PC-9 (cell line): ENCODE measurements at regions not wholly inside any gene's neighbourhood (a gene's known extent, or its start where the extent isn't known, plus 50 kb on each side); places are given as distances from the start of the nearest gene placed in this dataset.

Source experiments
- BruUV-seq: library from RNA; stranded (reverse); fragments of 400-500 nt; replicated peaks from 2 replicates; lab custom pipeline; 2021; lab: Mats Ljungman, UMichigan
- CTCF ChIA-PET: fragments of 300-600 bp; sonication (Branson Sonifier 250); formaldehyde crosslinking; loops from one replicate; lab custom pipeline; 2022; ENCODE audit warnings: antibody characterized with exemption; lab: Charles Lee
- POLR2A ChIA-PET: fragments of 300-600 bp; sonication (Branson Sonifier 250); formaldehyde crosslinking; loops from one replicate; lab custom pipeline; 2022; ENCODE audit warnings: antibody characterized with exemption; ENCODE audit not compliant: unreplicated experiment; lab: Charles Lee
- DNase-seq, 2 experiments: peaks; one replicate each; pipeline versions ENCODE4 v3.0.0 to v3.0.0-alpha.2; 2015 to 2022; ENCODE audit warnings: mixed read lengths in 1 of 2
- H2AFZ ChIP-seq: fragments of 200-600 bp; sonication (generic); 2 replicates; pipeline ENCODE4 v1.8.1; 2017; ENCODE audit warnings: antibody characterized with exemption
- H3F3A ChIP-seq: fragments of 200-600 bp; sonication (generic); 2 replicates; pipeline ENCODE4 v1.8.1; 2017; ENCODE audit warnings: antibody characterized with exemption, mild to moderate bottlenecking, low read depth; ENCODE audit not compliant: insufficient read depth
- H3K27ac ChIP-seq: fragments of 200-600 bp; sonication (generic); 2 replicates; pipeline ENCODE4 v1.6.1; 2016; ENCODE audit warnings: mixed run types
- H3K27me3 ChIP-seq: fragments of 200-600 bp; sonication (generic); 2 replicates; pipeline ENCODE4 v1.6.1; 2016; ENCODE audit warnings: low read depth, mixed run types; ENCODE audit not compliant: insufficient read depth
- H3K36me3 ChIP-seq: fragments of 200-600 bp; sonication (generic); 2 replicates; pipeline ENCODE4 v1.6.1; 2016; ENCODE audit warnings: low read depth, mixed run types
- H3K4me1 ChIP-seq: fragments of 200-600 bp; sonication (generic); replicated peaks from 2 replicates; pipeline ENCODE4 v1.6.1; 2016; ENCODE audit warnings: mixed run types; ENCODE audit not compliant: insufficient read depth
- H3K4me2 ChIP-seq: fragments of 200-600 bp; sonication (generic); 2 replicates; pipeline ENCODE4 v1.6.1; 2017; ENCODE audit warnings: mixed run types
- H3K4me3 ChIP-seq: fragments of 200-600 bp; sonication (generic); 2 replicates; pipeline ENCODE4 v1.6.1; 2016; ENCODE audit warnings: mixed run types
- H3K79me2 ChIP-seq: fragments of 200-600 bp; sonication (generic); 2 replicates; pipeline ENCODE4 v1.6.1; 2017; ENCODE audit warnings: low read depth, mixed run types
- H3K9me2 ChIP-seq: fragments of 200-600 bp; sonication (generic); 2 replicates; pipeline ENCODE4 v1.8.1; 2017; ENCODE audit warnings: mild to moderate bottlenecking; ENCODE audit not compliant: insufficient read depth
- H3K9me3 ChIP-seq: fragments of 200-600 bp; sonication (generic); 2 replicates; pipeline ENCODE4 v1.8.1; 2016; ENCODE audit warnings: low read depth; ENCODE audit not compliant: insufficient read depth
- H4K20me1 ChIP-seq: fragments of 200-600 bp; sonication (generic); 2 replicates; pipeline ENCODE4 v1.8.1; 2017; ENCODE audit not compliant: insufficient read depth
- CTCF ChIP-seq: fragments of 200-600 bp; sonication (generic); conservative IDR thresholded peaks from 2 replicates; pipeline ENCODE4 v1.6.1; 2017; ENCODE audit warnings: mixed run types, antibody characterized with exemption, mild to moderate bottlenecking, moderate library complexity
- EZH2 ChIP-seq: fragments of 200-600 bp; sonication (generic); IDR thresholded peaks from 2 replicates; pipeline ENCODE4 v1.8.0; 2017; ENCODE audit warnings: antibody characterized with exemption, low read depth
- intact Hi-C: fragments of 100-400 bp; cut with micrococcal nuclease; formaldehyde crosslinking; loops from one replicate; pipeline ENCODE4 v1.10.0; 2022; ENCODE audit not compliant: unreplicated experiment

- intact Hi-C loops = no loop called here
- ChIA-PET POLR2A (no interaction called here), CTCF (no interaction called here)
These were observed 177.8 kb downstream of the NSG2 start for GRCh38 chr5:174223355-174223754.

GRCh38 chr5:174229068-174229467, 183.6 kb downstream of the NSG2 start:
- H3K27me3 ChIP-seq = peaks cover 54% of the 10 kb centered on the region
- no peak overlapping the region for H3K4me2 ChIP-seq
- ChIA-PET CTCF (no interaction called here), POLR2A (no interaction called here)
- H4K20me1 ChIP-seq = no peaks in the 10 kb centered on the region
- no peaks in the 10 kb centered on the region for H3K9me2 ChIP-seq
- H3K79me2 ChIP-seq = no peaks in the 10 kb centered on the region
- no peak overlapping the region for H3K4me3 ChIP-seq
- H3F3A ChIP-seq = no peaks in the 10 kb centered on the region
- no peak overlapping the region for H3K27ac ChIP-seq
- H3K9me3 ChIP-seq = no peaks in the 10 kb centered on the region
- no peak for DNase-seq
- H3K4me1 ChIP-seq = no peaks in the 10 kb centered on the region
- intact Hi-C loops = no loop called here
- no TSS peak for BruUV-seq
- H3K36me3 ChIP-seq = no peaks in the 10 kb centered on the region
- TF ChIP-seq CTCF = no peak
- no peak for TF ChIP-seq EZH2
- no peak overlapping the region for H2AFZ ChIP-seq

More at GRCh38 chr5:174223355-174223754, 177.8 kb downstream of the NSG2 start:
- Histone ChIP-seq H3K4me2 (no peak overlapping the region), H3F3A (no peaks in the 10 kb centered on the region), H2AFZ (no peak overlapping the region), H3K27me3 (peaks cover 67% of the 10 kb centered on the region), H3K27ac (no peak overlapping the region), H3K9me3 (no peaks in the 10 kb centered on the region), H3K4me1 (no peaks in the 10 kb centered on the region), H3K36me3 (no peaks in the 10 kb centered on the region), H4K20me1 (no peaks in the 10 kb centered on the region; the same call in 1 of the 2 replicates), H3K79me2 (no peaks in the 10 kb centered on the region), H3K9me2 (no peaks in the 10 kb centered on the region), H3K4me3 (no peak overlapping the region)
- no peak for TF ChIP-seq EZH2
- TF ChIP-seq CTCF = no peak
- DNase-seq = no peak
- BruUV-seq = no TSS peak

GRCh38 chr5:174229514-174230370, 184.2 kb downstream of the NSG2 start:
- H3K36me3 ChIP-seq = no peaks in the 10 kb centered on the region
- H2AFZ ChIP-seq = no peak overlapping the region
- H3K27me3 ChIP-seq = peaks cover 56% of the 10 kb centered on the region
- no peaks in the 10 kb centered on the region for H3K79me2 ChIP-seq
- H3K4me2 ChIP-seq = no peak overlapping the region
- CTCF ChIA-PET = no interaction called here
- no peak for DNase-seq
- H4K20me1 ChIP-seq = no peaks in the 10 kb centered on the region
- H3K9me3 ChIP-seq = no peaks in the 10 kb centered on the region
- no peaks in the 10 kb centered on the region for H3F3A ChIP-seq
- H3K9me2 ChIP-seq = no peaks in the 10 kb centered on the region
- POLR2A ChIA-PET = no interaction called here
- no TSS peak for BruUV-seq
- H3K4me3 ChIP-seq = no peak overlapping the region
- H3K27ac ChIP-seq = no peak overlapping the region
- intact Hi-C loops = no loop called here
- TF ChIP-seq CTCF (no peak), EZH2 (no peak)
- no peaks in the 10 kb centered on the region for H3K4me1 ChIP-seq
